ENCODE measurements at regions not wholly inside any gene's neighbourhood (a gene's known extent, or its start where the extent isn't known, plus 50 kb on each side); places are given as distances from the start of the nearest gene placed in this dataset.

DNA sequence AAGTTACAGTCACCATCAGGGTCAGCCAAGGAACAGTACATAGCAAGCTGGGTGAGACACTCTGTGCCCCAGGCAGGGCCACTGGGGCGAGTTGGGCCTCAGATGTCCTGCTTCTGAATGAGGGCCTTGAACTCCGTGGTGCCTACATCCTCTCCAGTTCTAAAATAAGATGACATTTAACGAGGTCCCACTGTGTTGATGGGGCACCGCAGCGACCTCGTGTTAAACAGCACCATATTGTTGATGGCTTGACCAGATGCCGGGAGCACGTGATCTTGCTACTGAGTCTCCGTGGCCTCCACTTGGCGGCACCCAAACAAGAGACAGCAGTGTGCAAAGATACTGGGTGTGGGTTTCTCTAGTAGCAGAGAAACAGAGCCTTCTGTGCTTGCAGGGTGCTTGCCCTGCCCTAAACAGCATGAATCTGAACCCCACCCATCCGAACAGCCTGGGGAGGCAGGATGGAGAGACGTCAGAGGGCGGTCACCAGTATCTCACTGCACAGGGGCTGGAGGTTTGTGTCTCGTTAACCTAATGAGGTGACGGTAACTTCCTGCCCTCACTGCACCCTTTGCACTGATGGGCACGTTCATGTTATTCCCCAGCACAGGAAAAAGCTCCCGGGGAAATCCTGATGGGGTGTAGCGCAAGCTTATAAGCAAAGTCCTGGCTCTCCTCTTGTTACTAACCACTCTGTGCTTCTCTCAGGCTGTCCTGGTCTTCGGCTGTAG lies 324.4 kb downstream of the AJAP1 start:
- no peak for TF ChIP-seq CTCF (IDR thresholded peaks at IDR 0.05)
- TF ChIP-seq POLR2A (IDR thresholded peaks at IDR 0.05) = no peak

Measured in lower leg skin (tissue), 3 donors.